C4-2B (cell line): ENCODE measurements at regions not wholly inside any gene's neighbourhood (a gene's known extent, or its start where the extent isn't known, plus 50 kb on each side); places are given as distances from the start of the nearest gene placed in this dataset.

Experiments used
- ZFX ChIP-seq: fragments of 450-650 bp; IDR thresholded peaks from 2 replicates; pipeline ENCODE4 v1.6.1; 2017
- TF ChIP-seq, protein P1 (sequence below): fragments of 450-650 bp; conservative IDR thresholded peaks from 2 replicates; pipeline ENCODE4 v1.5.1; 2017; ENCODE audit warnings: mild to moderate bottlenecking

DNA sequence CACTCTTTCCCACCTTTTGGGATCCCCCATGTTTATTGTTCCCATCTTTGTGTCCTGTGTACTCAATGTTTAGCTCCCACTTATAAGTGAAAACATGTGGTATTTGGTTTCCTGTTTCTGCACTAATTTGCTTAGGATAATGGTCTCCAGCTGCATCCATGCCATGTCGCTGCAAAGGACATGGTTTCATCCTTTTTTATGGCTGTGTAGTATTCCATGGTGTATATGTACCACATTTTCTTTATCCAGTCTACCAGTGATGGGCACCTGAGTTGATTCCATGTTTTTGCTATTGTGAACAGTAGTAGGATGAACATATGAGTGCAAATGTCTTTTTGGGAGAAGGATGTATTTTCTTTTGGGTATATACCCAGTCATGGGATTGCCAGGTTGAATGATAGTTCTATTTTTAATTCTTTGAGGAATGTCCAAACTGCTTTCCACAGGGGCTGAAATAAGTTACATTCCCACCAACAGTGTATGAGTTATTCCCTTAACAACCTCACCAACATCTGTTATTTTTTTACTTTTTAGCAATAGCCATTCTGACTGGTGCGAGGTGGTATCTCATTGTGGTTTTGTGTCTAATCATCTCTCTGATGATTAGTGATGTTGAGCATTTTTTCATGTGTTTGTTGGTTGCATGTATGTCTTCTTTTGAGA is 55.7 kb upstream of the MEDAG start:
- TF ChIP-seq, protein P1, sequence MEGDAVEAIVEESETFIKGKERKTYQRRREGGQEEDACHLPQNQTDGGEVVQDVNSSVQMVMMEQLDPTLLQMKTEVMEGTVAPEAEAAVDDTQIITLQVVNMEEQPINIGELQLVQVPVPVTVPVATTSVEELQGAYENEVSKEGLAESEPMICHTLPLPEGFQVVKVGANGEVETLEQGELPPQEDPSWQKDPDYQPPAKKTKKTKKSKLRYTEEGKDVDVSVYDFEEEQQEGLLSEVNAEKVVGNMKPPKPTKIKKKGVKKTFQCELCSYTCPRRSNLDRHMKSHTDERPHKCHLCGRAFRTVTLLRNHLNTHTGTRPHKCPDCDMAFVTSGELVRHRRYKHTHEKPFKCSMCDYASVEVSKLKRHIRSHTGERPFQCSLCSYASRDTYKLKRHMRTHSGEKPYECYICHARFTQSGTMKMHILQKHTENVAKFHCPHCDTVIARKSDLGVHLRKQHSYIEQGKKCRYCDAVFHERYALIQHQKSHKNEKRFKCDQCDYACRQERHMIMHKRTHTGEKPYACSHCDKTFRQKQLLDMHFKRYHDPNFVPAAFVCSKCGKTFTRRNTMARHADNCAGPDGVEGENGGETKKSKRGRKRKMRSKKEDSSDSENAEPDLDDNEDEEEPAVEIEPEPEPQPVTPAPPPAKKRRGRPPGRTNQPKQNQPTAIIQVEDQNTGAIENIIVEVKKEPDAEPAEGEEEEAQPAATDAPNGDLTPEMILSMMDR = no peak
- no peak for TF ChIP-seq ZFX
